ENCODE measurements at regions not wholly inside any gene's neighbourhood (a gene's known extent, or its start where the extent isn't known, plus 50 kb on each side); places are given as distances from the start of the nearest gene placed in this dataset.

DNA sequence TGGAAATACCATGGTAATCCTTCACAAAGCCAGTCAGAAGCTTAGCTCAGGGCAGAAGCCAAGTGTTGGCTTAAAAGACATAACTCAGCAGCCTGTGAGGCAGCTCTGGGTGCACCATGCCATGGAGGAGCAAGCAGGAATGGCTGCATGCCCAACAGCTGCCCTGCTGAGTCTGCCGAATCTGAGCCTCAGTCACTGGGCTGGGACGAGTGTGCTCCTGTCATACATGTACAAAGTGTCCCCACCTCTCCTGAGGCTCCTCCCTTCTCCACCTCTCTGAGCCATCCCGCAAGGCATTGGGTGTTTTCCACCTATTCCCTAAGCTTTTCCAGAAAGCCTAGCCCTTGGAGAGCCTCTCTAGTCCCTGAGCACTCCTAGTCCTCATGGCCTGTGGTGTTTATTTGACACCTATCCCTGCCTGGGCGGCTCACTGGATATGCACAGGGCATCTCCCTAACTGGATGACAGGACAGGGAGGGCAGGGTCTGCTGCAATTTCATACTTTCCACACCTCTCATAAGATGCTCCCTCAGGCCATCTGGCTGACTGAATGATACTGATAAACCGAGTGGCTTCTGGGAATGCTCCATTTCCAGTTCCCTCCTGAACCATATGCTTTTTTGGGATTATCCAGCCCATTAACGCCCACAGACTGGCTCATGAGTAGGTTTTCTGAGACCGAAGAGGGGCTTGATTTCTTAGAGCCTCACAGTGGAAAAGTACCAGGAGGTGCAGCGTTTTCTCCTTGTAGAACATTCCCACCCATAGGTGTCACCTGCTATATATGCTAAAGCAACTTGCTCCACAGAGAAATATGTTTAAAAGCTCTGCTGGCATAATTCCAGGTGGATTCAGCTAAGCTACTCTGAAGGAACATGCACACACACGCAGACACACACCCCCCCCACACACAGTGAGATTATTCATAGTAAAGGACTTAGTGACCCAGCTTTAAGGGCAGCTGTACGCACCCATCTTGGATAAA, 199.3 kb downstream of the SNX10 start:
- TF ChIP-seq YY1 (IDR thresholded peaks at IDR 0.05; ENCODE audit: insufficient read depth, insufficient read length) (no peak), ZNF274 (IDR thresholded peaks at IDR 0.05; ENCODE audit: low read depth, low read length) (no peak)
